ENCODE measurements at regions not wholly inside any gene's neighbourhood (a gene's known extent, or its start where the extent isn't known, plus 50 kb on each side); places are given as distances from the start of the nearest gene placed in this dataset.

DNA sequence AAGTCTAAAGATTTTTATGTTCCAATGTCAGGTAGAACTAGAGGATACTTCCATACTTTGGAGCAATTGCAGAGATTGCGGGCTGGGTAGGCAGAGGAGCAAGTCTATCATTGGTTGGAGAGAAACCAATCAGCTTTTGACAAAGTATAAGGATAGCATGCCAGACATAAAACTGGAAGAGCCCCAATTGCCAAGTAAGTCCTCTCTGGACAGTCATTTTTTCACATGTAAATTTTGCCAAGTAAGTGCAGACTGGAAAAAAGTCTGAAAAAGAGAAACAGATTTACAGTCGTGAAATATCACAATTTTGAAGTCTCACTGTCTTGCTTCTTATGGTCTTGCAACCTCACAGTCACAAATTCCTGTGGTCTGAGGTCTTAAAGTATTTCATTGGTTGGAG, 131.4 kb upstream of the C21orf91 start (continued):
- TF ChIP-seq CHD7 (IDR thresholded peaks at IDR 0.05; ENCODE audit: insufficient replicate concordance, low read length) (no peak), HDAC6 (IDR thresholded peaks at IDR 0.05; ENCODE audit: low read depth, low read length) (no peak), TAF7 (optimal IDR thresholded peaks at IDR 0.05; ENCODE audit: borderline replicate concordance, low read depth, low read length) (no peak)
